Loucy (cell line): ENCODE measurements at regions not wholly inside any gene's neighbourhood (a gene's known extent, or its start where the extent isn't known, plus 50 kb on each side); places are given as distances from the start of the nearest gene placed in this dataset.

Experiments
- H2AFZ ChIP-seq: fragments of 200-600 bp; sonication (generic); 2 replicates; pipeline ENCODE4 v1.6.0; 2016; ENCODE audit warnings: antibody characterized with exemption, mild to moderate bottlenecking, low read length, moderate library complexity
- H3F3A ChIP-seq: fragments of 200-600 bp; 2 replicates; pipeline ENCODE4 v1.6.0; 2016; ENCODE audit warnings: antibody characterized with exemption, low read depth, mild to moderate bottlenecking
- H3K27me3 ChIP-seq: fragments of 200-600 bp; sonication (generic); 2 replicates; pipeline ENCODE4 v1.6.1; 2014; ENCODE audit warnings: low read length, mild to moderate bottlenecking; ENCODE audit not compliant: insufficient read depth, poor library complexity, severe bottlenecking
- H3K36me3 ChIP-seq: fragments of 200-600 bp; sonication (generic); 2 replicates; pipeline ENCODE4 v1.6.1; 2016; ENCODE audit warnings: low read length; ENCODE audit not compliant: insufficient read depth
- H3K4me1 ChIP-seq: fragments of 200-600 bp; sonication (generic); 2 replicates; pipeline ENCODE4 v1.5.1; 2014; ENCODE audit warnings: low read length, mild to moderate bottlenecking; ENCODE audit not compliant: insufficient read depth, poor library complexity, severe bottlenecking
- H3K4me2 ChIP-seq: fragments of 200-600 bp; sonication (generic); 2 replicates; pipeline ENCODE4 v1.6.0; 2014; ENCODE audit warnings: antibody characterized with exemption, low read length, low read depth, mild to moderate bottlenecking; ENCODE audit not compliant: poor library complexity, severe bottlenecking
- H3K4me3 ChIP-seq: fragments of 200-600 bp; sonication (generic); 2 replicates; pipeline ENCODE4 v1.5.1; 2014; ENCODE audit warnings: low read length, mild to moderate bottlenecking, mixed read lengths; ENCODE audit not compliant: poor library complexity, severe bottlenecking
- H3K79me2 ChIP-seq: fragments of 200-600 bp; sonication (generic); 2 replicates; pipeline ENCODE4 v1.6.1; 2014; ENCODE audit warnings: low read length; ENCODE audit not compliant: insufficient read depth
- H3K9ac ChIP-seq: fragments of 200-600 bp; sonication (generic); 2 replicates; pipeline ENCODE4 v1.6.0; 2014; ENCODE audit warnings: mild to moderate bottlenecking, low read depth, low read length, moderate library complexity; ENCODE audit not compliant: poor library complexity, severe bottlenecking
- H3K9me2 ChIP-seq: fragments of 200-600 bp; sonication (generic); replicated peaks from 2 replicates; pipeline ENCODE4 v1.6.1; 2016; ENCODE audit warnings: low read depth, low read length, mixed read lengths
- H3K9me3 ChIP-seq: fragments of 200-600 bp; sonication (generic); 2 replicates; pipeline ENCODE4 v1.6.1; 2014; ENCODE audit warnings: mild to moderate bottlenecking, antibody characterized with exemption, low read length, low read depth; ENCODE audit not compliant: insufficient read depth
- H4K20me1 ChIP-seq: fragments of 200-600 bp; sonication (generic); 2 replicates; pipeline ENCODE4 v1.6.0; 2014; ENCODE audit warnings: antibody characterized with exemption, low read length, mild to moderate bottlenecking; ENCODE audit not compliant: insufficient read depth, poor library complexity, severe bottlenecking
- CTCF ChIP-seq: fragments of 200-600 bp; sonication (generic); conservative IDR thresholded peaks from 2 replicates; pipeline ENCODE4 v1.5.1; 2014; ENCODE audit warnings: mild to moderate bottlenecking, antibody characterized with exemption, low read length
- EZH2phosphoT487 ChIP-seq: fragments of 200-600 bp; IDR thresholded peaks from 2 replicates; pipeline ENCODE4 v1.6.1; 2018; ENCODE audit warnings: antibody characterized with exemption, mild to moderate bottlenecking, moderate library complexity, borderline replicate concordance

GRCh38 chr12:104840262-104840661 is 117.8 kb downstream of the SLC41A2 start:
- Histone ChIP-seq H3K9me3 (no peaks in the 10 kb centered on the region), H3K79me2 (no peaks in the 10 kb centered on the region), H3K9ac (no peak overlapping the region), H3K4me1 (no peaks in the 10 kb centered on the region), H3K4me2 (no peak overlapping the region), H2AFZ (no peak overlapping the region), H3K27me3 (no peaks in the 10 kb centered on the region), H3K36me3 (no peaks in the 10 kb centered on the region), H3K9me2 (no peaks in the 10 kb centered on the region), H4K20me1 (no peaks in the 10 kb centered on the region), H3K4me3 (no peak overlapping the region), H3F3A (no peaks in the 10 kb centered on the region)
- TF ChIP-seq CTCF, result no peak
- TF ChIP-seq EZH2phosphoT487, result no peak

GRCh38 chr12:104835317-104835716 is 122.8 kb downstream of the SLC41A2 start:
- Histone ChIP-seq H4K20me1 (no peaks in the 10 kb centered on the region), H3K79me2 (no peaks in the 10 kb centered on the region), H3F3A (no peaks in the 10 kb centered on the region), H3K9ac (no peak overlapping the region), H3K4me2 (no peak overlapping the region), H3K9me2 (no peaks in the 10 kb centered on the region), H3K36me3 (no peaks in the 10 kb centered on the region), H3K27me3 (no peaks in the 10 kb centered on the region), H3K9me3 (no peaks in the 10 kb centered on the region), H3K4me3 (no peak overlapping the region), H3K4me1 (no peaks in the 10 kb centered on the region), H2AFZ (no peak overlapping the region)
- TF ChIP-seq CTCF (no peak), EZH2phosphoT487 (no peak)

GRCh38 chr12:104834607-104835006 is 123.5 kb downstream of the SLC41A2 start:
- Histone ChIP-seq H4K20me1 (no peaks in the 10 kb centered on the region), H3K4me1 (no peaks in the 10 kb centered on the region), H3F3A (no peaks in the 10 kb centered on the region), H3K9me2 (no peaks in the 10 kb centered on the region), H2AFZ (no peak overlapping the region), H3K9ac (no peak overlapping the region), H3K79me2 (no peaks in the 10 kb centered on the region), H3K27me3 (no peaks in the 10 kb centered on the region), H3K36me3 (no peaks in the 10 kb centered on the region), H3K4me3 (no peak overlapping the region), H3K9me3 (no peaks in the 10 kb centered on the region), H3K4me2 (no peak overlapping the region)
- no peak for TF ChIP-seq CTCF
- no peak for TF ChIP-seq EZH2phosphoT487
